Subcutaneous abdominal adipose tissue (tissue), 5 donors: ENCODE measurements at regions not wholly inside any gene's neighbourhood (a gene's known extent, or its start where the extent isn't known, plus 50 kb on each side); places are given as distances from the start of the nearest gene placed in this dataset.
"Not testable (repeated sequence)": the region's sequence is repeated elsewhere in the genome, so short reads cannot be mapped to it uniquely, and the experiment has no call there.

Experiments
- H3K27ac ChIP-seq: one replicate; pipeline ENCODE4 v1.7.0; 2013; ENCODE audit warnings: low read depth, mild to moderate bottlenecking, inconsistent platforms, low read length, moderate library complexity
- H3K27me3 ChIP-seq, 5 donors: one replicate each; pipeline ENCODE4 v1.7.0; 2013; ENCODE audit warnings: low read length in 5 of 5, inconsistent platforms in 1 of 5; ENCODE audit not compliant: control insufficient read depth in 5 of 5, insufficient read depth in 4 of 5
- H3K36me3 ChIP-seq, 5 donors: one replicate each; pipeline ENCODE4 v1.7.0; 2013; ENCODE audit warnings: low read length in 5 of 5; ENCODE audit not compliant: control insufficient read depth in 5 of 5, insufficient read depth in 5 of 5
- H3K4me1 ChIP-seq, 5 donors: one replicate each; pipeline ENCODE4 v1.7.0; 2013; ENCODE audit warnings: low read length in 5 of 5, mild to moderate bottlenecking in 3 of 5, moderate library complexity in 1 of 5; ENCODE audit not compliant: control insufficient read depth in 5 of 5, insufficient read depth in 5 of 5
- H3K4me3 ChIP-seq, 5 donors: one replicate each; pipeline ENCODE4 v1.7.0; 2013; ENCODE audit warnings: low read length in 5 of 5, low read depth in 1 of 5
- H3K9ac ChIP-seq, 5 donors: one replicate each; pipeline ENCODE4 v1.7.0; 2013; ENCODE audit warnings: low read length in 5 of 5, mild to moderate bottlenecking in 4 of 5, moderate library complexity in 3 of 5
- H3K9me3 ChIP-seq, 5 donors: one replicate each; pipeline ENCODE4 v1.7.0; 2013; ENCODE audit warnings: low read length in 5 of 5; ENCODE audit not compliant: control insufficient read depth in 5 of 5
- donor health status: healthy.
- donor health status: healthy.
- donor health status: healthy.
- donor health status: healthy.
- donor health status: healthy.

DNA sequence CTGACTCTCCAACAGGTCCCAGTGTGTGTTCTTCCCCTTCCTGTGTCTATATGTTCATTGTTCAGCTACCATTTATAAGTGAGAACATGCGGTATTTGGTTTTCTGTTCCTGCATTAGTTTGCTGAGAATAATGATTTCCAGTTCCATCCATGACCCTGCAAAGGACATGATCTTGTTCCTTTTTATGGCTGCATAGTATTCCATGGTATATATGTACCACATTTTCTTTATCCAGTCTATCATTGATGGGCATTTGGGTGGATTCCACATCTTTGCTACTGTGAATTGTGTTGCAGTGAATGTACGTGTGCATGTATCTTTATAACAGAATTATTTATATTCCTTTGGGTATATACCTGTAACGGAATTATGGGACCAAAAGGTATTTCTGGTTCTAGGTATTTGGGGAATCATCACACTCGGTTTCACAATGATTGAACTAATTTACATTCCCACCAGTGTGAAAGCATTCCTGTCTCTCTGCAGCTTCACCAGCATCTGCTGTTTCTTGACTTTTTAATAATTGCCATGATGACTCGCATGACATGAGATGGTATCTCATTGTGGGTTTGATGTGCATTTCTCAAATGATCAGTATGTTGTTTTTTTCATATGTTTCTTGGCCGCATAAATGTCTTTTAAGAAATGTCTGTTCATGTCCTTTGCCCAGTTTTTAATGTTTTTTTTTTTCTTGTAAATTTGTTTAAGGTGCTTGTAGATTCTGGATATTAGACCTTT lies 60.2 kb downstream of the LSMEM1 start:
- Histone ChIP-seq H3K27me3 (no peaks in the 10 kb centered on the region), H3K27ac (no peak overlapping the region), H3K4me1 (peaks cover 0 to 8% (median 6%) of the 10 kb centered on the region in 5 donors), H3K4me3 (no peak overlapping the region), H3K36me3 (no peaks in the 10 kb centered on the region), H3K9ac (no peak overlapping the region), H3K9me3 (no peaks in the 10 kb centered on the region)

DNA sequence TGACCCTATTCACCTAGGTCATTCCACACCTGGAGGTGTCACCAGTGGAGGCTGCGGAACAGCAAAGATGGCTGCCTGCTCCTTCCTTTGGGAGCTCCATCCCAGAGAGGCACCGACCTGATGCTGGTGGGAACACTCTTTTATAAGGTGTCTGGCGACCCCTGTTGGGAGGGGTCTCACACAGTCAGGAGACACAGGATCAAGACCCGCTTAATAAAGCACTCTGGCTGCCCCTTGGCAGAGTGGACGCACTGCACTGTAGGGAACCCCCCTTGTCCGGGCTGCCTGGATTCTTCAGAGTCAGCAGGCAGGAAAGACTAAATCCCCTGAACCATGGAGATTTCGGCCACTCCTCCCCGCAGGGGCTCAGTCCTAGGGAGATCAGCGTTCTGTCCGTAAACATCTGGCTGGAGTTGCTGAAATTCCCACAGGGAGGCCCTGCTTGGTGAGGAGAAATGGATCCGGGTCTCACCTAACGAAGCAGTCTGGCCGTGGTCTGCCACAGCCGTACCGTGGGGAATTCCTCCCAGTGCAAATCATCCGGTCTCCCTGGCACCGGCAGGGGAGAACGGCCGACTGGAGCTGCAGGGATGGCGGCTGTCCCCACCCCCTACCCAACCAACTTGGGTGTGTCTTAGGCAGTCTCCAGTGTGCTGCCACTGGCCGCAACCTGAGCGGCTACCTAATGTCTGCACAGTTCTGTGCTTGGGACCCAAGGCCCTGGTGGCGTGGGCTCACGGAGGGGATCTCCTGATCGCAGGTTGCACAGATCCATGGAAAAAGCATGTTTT lies 66.1 kb downstream of the LSMEM1 start:
- H3K4me3 ChIP-seq: no peak overlapping the region
- no peaks in the 10 kb centered on the region for H3K9me3 ChIP-seq
- H3K4me1 ChIP-seq: no peaks in the 10 kb centered on the region
- peaks cover 0 to 14% (median 0%) of the 10 kb centered on the region in 5 donors for H3K27me3 ChIP-seq
- no peak overlapping the region for H3K9ac ChIP-seq
- H3K36me3 ChIP-seq: no peaks in the 10 kb centered on the region
- no peak overlapping the region for H3K27ac ChIP-seq

DNA sequence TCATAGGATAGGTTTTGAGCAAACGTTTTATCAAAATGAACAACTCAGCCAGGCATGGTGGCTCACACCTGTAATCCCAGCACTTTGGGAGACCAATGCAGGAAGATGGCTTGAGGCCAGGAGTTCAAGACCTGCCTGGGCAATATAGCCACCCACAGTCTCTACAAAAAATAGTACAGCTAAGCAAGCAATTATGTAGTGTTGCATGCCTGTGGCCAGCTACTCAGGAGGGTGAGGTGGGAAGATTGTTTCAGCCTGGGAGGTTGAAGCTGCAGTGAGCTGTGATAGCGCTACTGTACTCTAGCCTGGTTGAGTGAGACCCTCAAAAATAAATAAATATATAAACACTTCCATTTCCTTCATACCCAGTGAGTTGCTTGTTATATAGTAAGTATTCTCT lies 67.1 kb downstream of the LSMEM1 start:
- Histone ChIP-seq H3K9me3 (no peaks in the 10 kb centered on the region), H3K9ac (no peak overlapping the region), H3K4me3 (no peak overlapping the region), H3K27me3 (peaks cover 0 to 14% (median 0%) of the 10 kb centered on the region in 5 donors), H3K36me3 (no peaks in the 10 kb centered on the region), H3K4me1 (no peaks in the 10 kb centered on the region), H3K27ac (no peak overlapping the region)

GRCh38 chr7:112550468-112551060 lies 69.8 kb downstream of the LSMEM1 start:
- Histone ChIP-seq H3K27me3 (peaks cover 0 to 14% (median 0%) of the 10 kb centered on the region in 5 donors), H3K9me3 (no peaks in the 10 kb centered on the region), H3K4me3 (no peak overlapping the region), H3K36me3 (no peaks in the 10 kb centered on the region), H3K9ac (no peak overlapping the region), H3K27ac (no peak overlapping the region), H3K4me1 (no peaks in the 10 kb centered on the region)

GRCh38 chr7:112551521-112551920 lies 70.7 kb downstream of the LSMEM1 start:
- not testable (repeated sequence) for H3K9me3 ChIP-seq, H3K36me3 ChIP-seq, H3K9ac ChIP-seq, H3K27ac ChIP-seq, H3K4me1 ChIP-seq, H3K4me3 ChIP-seq
- peaks cover 0 to 14% (median 0%) of the 10 kb centered on the region in 5 donors for H3K27me3 ChIP-seq

- no peak overlapping the region for H3K27ac ChIP-seq
- H3K36me3 ChIP-seq: no peaks in the 10 kb centered on the region
- no peaks in the 10 kb centered on the region for H3K4me1 ChIP-seq
- no peak overlapping the region for H3K9ac ChIP-seq
- H3K27me3 ChIP-seq: no peaks in the 10 kb centered on the region
- no peak overlapping the region for H3K4me3 ChIP-seq
- H3K9me3 ChIP-seq: no peaks in the 10 kb centered on the region
Measured at GRCh38 chr7:112554591-112554990, 73.8 kb downstream of the LSMEM1 start.

DNA sequence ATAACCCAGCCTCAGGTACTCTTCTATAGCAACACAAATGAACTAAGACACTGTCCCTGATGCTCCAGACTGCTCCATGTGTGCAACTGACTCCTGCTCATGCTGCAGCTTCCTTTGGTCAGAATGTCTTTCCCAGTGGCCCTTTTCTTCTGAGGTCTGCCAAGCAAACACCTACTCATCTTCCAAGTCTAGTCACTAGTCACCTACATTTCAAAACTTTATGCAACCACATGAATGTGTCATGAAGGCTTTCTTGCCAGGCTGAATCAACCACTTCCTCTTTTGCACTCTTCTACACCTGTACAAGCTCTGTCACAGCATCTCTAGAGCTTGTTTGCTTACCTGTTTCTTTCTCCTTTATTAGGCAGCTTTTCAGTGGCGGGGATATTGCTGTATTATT lies 75.8 kb downstream of the LSMEM1 start:
- H3K4me3 ChIP-seq: no peak overlapping the region
- H3K9me3 ChIP-seq: no peaks in the 10 kb centered on the region
- H3K9ac ChIP-seq: no peak overlapping the region
- H3K36me3 ChIP-seq: no peaks in the 10 kb centered on the region
- no peaks in the 10 kb centered on the region for H3K27me3 ChIP-seq
- H3K4me1 ChIP-seq: no peaks in the 10 kb centered on the region
- no peak overlapping the region for H3K27ac ChIP-seq

GRCh38 chr7:112566442-112567324 lies 85.9 kb downstream of the LSMEM1 start:
- Histone ChIP-seq H3K36me3 (no peaks in the 10 kb centered on the region), H3K27ac (no peak overlapping the region), H3K4me1 (peaks cover 0 to 11% (median 0%) of the 10 kb centered on the region in 5 donors), H3K9ac (peak overlapping the region in 1 of 5 donors; percentile 66), H3K9me3 (no peaks in the 10 kb centered on the region), H3K4me3 (peak overlapping the region in 3 of 5 donors; percentile 8 to 22 (median 17)), H3K27me3 (no peaks in the 10 kb centered on the region)

- no peak overlapping the region for H3K9ac ChIP-seq
- no peaks in the 10 kb centered on the region for H3K9me3 ChIP-seq
- no peaks in the 10 kb centered on the region for H3K27me3 ChIP-seq
- H3K4me3 ChIP-seq: no peak overlapping the region
- H3K27ac ChIP-seq: no peak overlapping the region
- peaks cover 0 to 18% (median 4%) of the 10 kb centered on the region in 5 donors for H3K4me1 ChIP-seq
- H3K36me3 ChIP-seq: no peaks in the 10 kb centered on the region
Measured at GRCh38 chr7:112567388-112567787, 86.6 kb downstream of the LSMEM1 start.
